Lower leg skin (tissue), 4 donors: ENCODE measurements at regions not wholly inside any gene's neighbourhood (a gene's known extent, or its start where the extent isn't known, plus 50 kb on each side); places are given as distances from the start of the nearest gene placed in this dataset.

ENCODE experiments used
- DNase-seq, 2 donors: peaks; one replicate each; pipeline ENCODE4 v3.0.0-alpha.2; 2019; ENCODE audit warnings: low spot score in 2 of 2
- H3K4me3 ChIP-seq: fragments of 200-600 bp; sonication (generic); 2 replicates; pipeline ENCODE4 v1.5.1; 2017; ENCODE audit warnings: mild to moderate bottlenecking, low read depth; ENCODE audit not compliant: poor library complexity, severe bottlenecking
- POLR2A ChIP-seq, 2 donors: fragments of 450-650 bp; IDR thresholded peaks; one replicate each; pipeline ENCODE4 v1.6.1; 2016 to 2017; ENCODE audit warnings: antibody characterized with exemption in 2 of 2, mild to moderate bottlenecking in 1 of 2, moderate library complexity in 1 of 2
- WGBS, 2 donors: methylation state at CpG; one replicate each; pipeline ENCODE4 v1.1.5; 2018; 5-methylcytosine and 5-hydroxymethylcytosine counted together
- intact Hi-C: fragments of 100-400 bp; cut with DNase I; formaldehyde crosslinking; loops from one replicate; pipeline ENCODE4 v1.15.0; 2023; ENCODE audit warnings: low total_unique reads
- TF ChIP-seq, protein P1 (sequence below), 3 donors: fragments of 450-650 bp; IDR thresholded peaks; one replicate each; pipeline ENCODE4 v1.5.1; 2016; ENCODE audit warnings: antibody characterized with exemption in 3 of 3, mild to moderate bottlenecking in 3 of 3, moderate library complexity in 2 of 3

DNA sequence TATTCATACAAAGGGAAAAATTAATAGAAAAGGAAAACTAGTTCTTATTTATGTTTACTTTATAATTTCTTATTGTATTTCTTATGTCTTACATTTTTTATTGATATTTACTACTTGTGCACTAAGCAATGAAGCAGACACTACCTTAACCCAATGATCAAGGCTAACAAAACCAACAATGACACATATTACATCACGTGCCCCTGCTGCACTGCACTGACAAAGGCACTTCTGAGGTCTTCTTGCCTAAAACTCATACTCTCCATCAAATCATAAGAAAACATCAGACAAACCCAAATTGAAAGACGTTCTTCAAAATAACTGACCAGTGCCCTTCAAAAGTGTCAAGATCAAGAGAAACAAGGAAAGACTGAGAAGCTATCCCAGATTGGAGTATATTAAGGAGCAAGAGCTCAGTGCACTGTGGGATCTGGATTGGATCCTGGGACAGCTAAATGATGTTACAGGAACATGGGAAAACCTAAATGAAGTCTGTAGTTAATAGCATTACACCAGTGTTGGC is 230.9 kb downstream of the AUH start:
- intact Hi-C loops: no loop called here
- 93% methylated on average over 2 of the region's 2 CpGs for WGBS, 2 donors

DNA sequence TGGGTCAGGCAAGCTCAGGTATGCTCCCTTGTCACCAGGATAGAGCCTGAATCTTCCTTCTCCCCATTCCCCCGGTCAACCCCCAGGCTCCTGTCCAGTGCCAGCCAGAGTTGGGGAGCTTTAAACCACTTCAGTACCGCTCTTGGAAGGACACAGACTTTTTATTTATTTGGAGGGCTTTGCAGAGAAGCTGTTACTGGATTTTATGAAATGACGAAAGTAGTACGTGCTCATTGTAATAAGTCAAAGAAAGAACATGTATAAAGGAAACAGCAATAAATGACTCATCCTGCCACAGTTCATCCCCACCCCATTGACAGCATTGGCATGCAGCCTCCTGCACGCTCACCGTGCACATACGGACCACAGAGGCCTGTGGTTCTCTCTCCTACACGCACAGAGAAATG is 230.3 kb downstream of the AUH start:
- intact Hi-C loops: no loop called here
- TF ChIP-seq, protein P1, sequence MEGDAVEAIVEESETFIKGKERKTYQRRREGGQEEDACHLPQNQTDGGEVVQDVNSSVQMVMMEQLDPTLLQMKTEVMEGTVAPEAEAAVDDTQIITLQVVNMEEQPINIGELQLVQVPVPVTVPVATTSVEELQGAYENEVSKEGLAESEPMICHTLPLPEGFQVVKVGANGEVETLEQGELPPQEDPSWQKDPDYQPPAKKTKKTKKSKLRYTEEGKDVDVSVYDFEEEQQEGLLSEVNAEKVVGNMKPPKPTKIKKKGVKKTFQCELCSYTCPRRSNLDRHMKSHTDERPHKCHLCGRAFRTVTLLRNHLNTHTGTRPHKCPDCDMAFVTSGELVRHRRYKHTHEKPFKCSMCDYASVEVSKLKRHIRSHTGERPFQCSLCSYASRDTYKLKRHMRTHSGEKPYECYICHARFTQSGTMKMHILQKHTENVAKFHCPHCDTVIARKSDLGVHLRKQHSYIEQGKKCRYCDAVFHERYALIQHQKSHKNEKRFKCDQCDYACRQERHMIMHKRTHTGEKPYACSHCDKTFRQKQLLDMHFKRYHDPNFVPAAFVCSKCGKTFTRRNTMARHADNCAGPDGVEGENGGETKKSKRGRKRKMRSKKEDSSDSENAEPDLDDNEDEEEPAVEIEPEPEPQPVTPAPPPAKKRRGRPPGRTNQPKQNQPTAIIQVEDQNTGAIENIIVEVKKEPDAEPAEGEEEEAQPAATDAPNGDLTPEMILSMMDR (IDR thresholded peaks at IDR 0.05): no peak
- no peak for TF ChIP-seq POLR2A (IDR thresholded peaks at IDR 0.05)
- no peak overlapping the region for H3K4me3 ChIP-seq
- DNase-seq: peak; percentile 77 to 92
- WGBS, 2 donors: 15 to 17% methylated on average over 8 of the region's 8 CpGs

More for the DNA sequence above, 230.9 kb downstream of the AUH start:
- H3K4me3 ChIP-seq: no peak overlapping the region
- TF ChIP-seq, protein P1 (IDR thresholded peaks at IDR 0.05): no peak
- no peak for TF ChIP-seq POLR2A (IDR thresholded peaks at IDR 0.05)
- DNase-seq: peak in 1 of 2 donors; percentile 14

DNA sequence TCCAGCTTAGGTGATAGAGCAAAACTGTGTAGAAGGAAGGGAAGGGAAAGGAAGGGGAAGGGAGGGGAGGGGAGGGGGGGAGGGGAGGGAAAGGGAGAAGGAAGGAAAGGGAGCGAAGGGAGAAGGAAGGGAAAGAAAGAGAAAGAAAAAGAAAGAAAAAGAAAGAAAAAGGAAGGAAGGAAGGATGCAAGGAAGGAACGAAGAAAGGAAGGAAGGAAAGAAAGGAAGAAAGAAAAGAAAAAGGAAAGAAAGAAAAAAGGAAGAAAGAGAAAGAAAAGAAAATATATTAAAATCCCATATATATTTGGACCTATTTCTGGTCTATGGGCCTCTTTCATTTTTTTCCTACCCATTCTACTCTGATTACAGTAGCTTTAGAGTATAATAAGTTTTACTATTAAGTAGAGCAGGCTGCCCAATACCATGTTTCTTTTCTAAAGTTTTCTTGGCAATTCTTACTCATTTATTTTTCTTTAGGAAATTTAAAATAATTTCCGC is 229.1 kb downstream of the AUH start:
- no peak for TF ChIP-seq POLR2A (IDR thresholded peaks at IDR 0.05)
- TF ChIP-seq, protein P1 (IDR thresholded peaks at IDR 0.05): no peak
- WGBS, 2 donors: 90 to 91% methylated on average over 3 of the region's 3 CpGs
- intact Hi-C loops: no loop called here
- no peak overlapping the region for H3K4me3 ChIP-seq
- DNase-seq: no peak

DNA sequence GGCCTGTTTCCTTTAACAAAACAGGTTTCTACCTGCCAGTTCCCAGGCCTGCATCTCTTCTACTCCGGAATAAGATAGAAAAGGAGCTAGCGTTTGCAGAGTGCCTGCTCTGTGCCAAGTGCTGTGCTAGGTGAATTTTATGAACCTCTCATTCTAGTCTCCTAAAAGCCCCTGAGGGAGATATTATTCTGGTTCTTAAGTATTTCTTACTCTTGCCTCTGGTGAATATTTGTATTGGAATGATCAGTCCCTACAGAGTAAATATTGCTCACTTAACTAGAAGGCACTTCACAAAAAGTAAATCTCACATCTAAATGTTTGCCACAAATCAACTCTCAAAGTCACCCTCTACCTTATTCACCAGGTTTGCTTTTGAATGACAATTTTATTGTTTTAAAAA is 227.1 kb downstream of the AUH start:
- 55 to 73% methylated on average over 2 of the region's 2 CpGs for WGBS, 2 donors
- intact Hi-C loops: no loop called here

DNA sequence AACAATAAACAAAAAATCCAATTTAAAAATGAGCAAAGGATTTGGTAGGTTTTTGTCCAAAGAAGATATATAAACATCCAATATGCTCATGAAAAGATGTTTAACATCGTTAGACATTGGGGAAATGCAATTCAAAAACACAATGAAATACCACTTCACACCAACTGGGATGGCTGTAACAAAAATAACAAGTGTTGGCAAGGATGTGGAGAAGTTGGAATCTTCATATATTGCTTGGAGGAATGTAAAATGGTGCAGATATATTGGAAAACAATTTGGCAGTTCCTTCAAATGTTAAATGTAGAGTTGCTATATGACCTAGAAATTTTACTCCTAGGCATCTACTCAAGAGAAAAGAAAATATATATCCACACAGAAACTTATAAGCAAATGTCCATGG is 224.3 kb downstream of the AUH start:
- no peak overlapping the region for H3K4me3 ChIP-seq
- DNase-seq: no peak
- TF ChIP-seq POLR2A (IDR thresholded peaks at IDR 0.05): no peak
- TF ChIP-seq, protein P1 (IDR thresholded peaks at IDR 0.05): no peak
- intact Hi-C loops: no loop called here
- 65 to 75% methylated on average over 1 of the region's 1 CpG for WGBS, 2 donors

More for the DNA sequence above, 227.1 kb downstream of the AUH start:
- DNase-seq: no peak
- TF ChIP-seq, protein P1 (IDR thresholded peaks at IDR 0.05): no peak
- no peak for TF ChIP-seq POLR2A (IDR thresholded peaks at IDR 0.05)
- no peak overlapping the region for H3K4me3 ChIP-seq

DNA sequence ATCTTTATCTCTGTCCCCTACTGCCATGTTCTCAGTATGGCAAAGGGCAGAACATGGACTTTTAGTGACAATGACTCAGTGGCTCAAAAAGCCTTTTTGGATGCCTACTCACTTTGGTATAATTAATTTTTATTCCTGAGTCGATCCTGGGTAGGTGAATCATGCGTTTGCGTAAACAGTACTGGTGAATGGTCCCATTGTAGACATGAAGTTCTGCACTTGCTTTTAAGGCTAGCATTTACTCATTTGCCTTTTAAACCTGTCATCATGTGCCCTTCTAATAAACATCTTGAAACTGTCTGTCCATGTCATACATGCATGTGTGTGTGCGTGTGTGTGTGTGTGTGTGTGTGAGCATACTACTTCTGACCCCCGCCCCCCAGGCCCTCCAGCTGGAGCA is 223.0 kb downstream of the AUH start:
- 67 to 72% methylated on average over 5 of the region's 5 CpGs for WGBS, 2 donors
- intact Hi-C loops: no loop called here
- H3K4me3 ChIP-seq: no peak overlapping the region
- peak in 1 of 2 donors; percentile 34 for DNase-seq
- TF ChIP-seq POLR2A (IDR thresholded peaks at IDR 0.05): no peak
- TF ChIP-seq, protein P1 (IDR thresholded peaks at IDR 0.05): no peak
